Gastrocnemius medialis (tissue), 4 donors: ENCODE measurements at regions not wholly inside any gene's neighbourhood (a gene's known extent, or its start where the extent isn't known, plus 50 kb on each side); places are given as distances from the start of the nearest gene placed in this dataset.

ENCODE experiments used
- ATAC-seq, 2 donors: fragments of 150-250 bp; one replicate each; pipeline ENCODE4 v1.9.1; 2016
- DNase-seq, 2 donors: peaks; one replicate each; pipeline ENCODE4 v3.0.0-alpha.2; 2019
- H3K27ac ChIP-seq, 4 donors: fragments of 200-600 bp; sonication (generic); 1 replicate in 1 of 4; 2 replicates in 3 of 4; pipeline ENCODE4 v1.5.1; 2016 to 2018; ENCODE audit warnings: mild to moderate bottlenecking in 2 of 4, moderate library complexity in 1 of 4
- H3K27me3 ChIP-seq, 3 donors: fragments of 200-600 bp; sonication (generic) in 2 of 3; 1 replicate in 1 of 3; 2 replicates in 2 of 3; pipeline versions ENCODE4 v1.5.1 to v1.6.0; 2016 to 2019; ENCODE audit warnings: mild to moderate bottlenecking in 1 of 3, moderate library complexity in 1 of 3
- H3K36me3 ChIP-seq, 2 donors: fragments of 200-600 bp; sonication (generic) in 1 of 2; one replicate each; pipeline ENCODE4 v1.5.1; 2017 to 2018
- H3K4me1 ChIP-seq, 2 donors: fragments of 200-600 bp; sonication (generic) in 1 of 2; one replicate each; pipeline ENCODE4 v1.5.1; 2016 to 2017; ENCODE audit warnings: mild to moderate bottlenecking in 2 of 2
- H3K4me3 ChIP-seq, 4 donors: fragments of 200-600 bp; sonication (generic) in 3 of 4; 1 replicate in 1 of 4; 2 replicates in 3 of 4; pipeline ENCODE4 v1.5.1; 2016 to 2019; ENCODE audit warnings: mild to moderate bottlenecking in 2 of 4
- H3K9me3 ChIP-seq, 3 donors: fragments of 200-600 bp; sonication (generic) in 2 of 3; 1 replicate in 1 of 3; 2 replicates in 2 of 3; pipeline ENCODE4 v1.5.1; 2016 to 2019
- CTCF ChIP-seq, 5 experiments: fragments of 450-650 bp in 3 of 5; fragments of 200-600 bp in 2 of 5; sonication (generic) in 2 of 5; IDR thresholded peaks in 4 of 5; conservative IDR thresholded peaks in 1 of 5; 1 replicate in 4 of 5; 2 replicates in 1 of 5; pipeline ENCODE4 v1.5.1; 2016 to 2019; ENCODE audit warnings: antibody characterized with exemption in 5 of 5, mild to moderate bottlenecking in 3 of 5, moderate library complexity in 3 of 5
- POLR2A ChIP-seq, 2 donors: fragments of 450-650 bp; IDR thresholded peaks; one replicate each; pipeline ENCODE4 v1.6.1; 2017; ENCODE audit warnings: antibody characterized with exemption in 2 of 2, mild to moderate bottlenecking in 2 of 2, moderate library complexity in 2 of 2
- in situ Hi-C, 4 donors: fragments of 200-750 bp; cut with MboI; loops; one replicate each; pipeline versions ENCODE4 v1.15.0 to v1.8.0; 2017; ENCODE audit warnings: low sequenced_read_pairs in 4 of 4
- intact Hi-C: fragments of 100-400 bp; cut with DNase I; formaldehyde crosslinking; loops from one replicate; pipeline ENCODE4 v1.15.1; 2023; ENCODE audit warnings: low total_unique reads

GRCh38 chr18:5066380-5066977 is 130.6 kb downstream of the AKAIN1 start:
- TF ChIP-seq POLR2A (IDR thresholded peaks at IDR 0.05) (no peak), CTCF (IDR thresholded peaks at IDR 0.05 in 4 of 5, conservative IDR thresholded peaks at IDR 0.05 in 1 of 5) (no peak)
- no peaks in the 10 kb centered on the region for H3K4me1 ChIP-seq
- no peaks in the 10 kb centered on the region for H3K9me3 ChIP-seq
- H3K4me3 ChIP-seq, result no peak overlapping the region
- ATAC-seq (no peak), DNase-seq (no peak)
- no peaks in the 10 kb centered on the region for H3K27me3 ChIP-seq
- intact Hi-C loops, result no loop called here
- no peaks in the 10 kb centered on the region for H3K36me3 ChIP-seq
- in situ Hi-C loops, result loop anchor here in 2 of 4 donors (25.0 kb wide), 1 partner anchor 954 kb away; no protein-coding TSS in a partner anchor
- H3K27ac ChIP-seq, result no peak overlapping the region

DNA sequence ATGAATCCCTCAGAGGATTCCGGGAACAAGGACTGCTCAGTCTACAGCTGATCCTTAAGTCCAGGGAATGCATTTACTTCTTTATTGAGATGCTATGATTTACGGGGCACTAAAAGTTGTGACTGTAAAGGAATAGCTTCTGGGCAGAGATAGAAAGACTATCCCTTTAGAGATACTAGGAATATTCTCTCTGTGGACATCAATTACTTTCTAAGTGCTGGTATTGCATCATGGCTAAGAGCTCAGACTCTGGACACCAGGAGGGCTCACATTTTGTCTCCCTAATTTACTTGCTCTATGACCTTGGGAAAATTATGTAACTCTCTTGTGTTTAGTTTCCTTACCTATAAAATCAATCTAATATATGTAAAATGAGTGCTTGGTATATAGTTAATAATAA is 131.4 kb downstream of the AKAIN1 start:
- no peaks in the 10 kb centered on the region for H3K4me1 ChIP-seq
- in situ Hi-C loops (loop anchor here in 2 of 4 donors (25.0 kb wide), 1 partner anchor 953 kb away; no protein-coding TSS in a partner anchor), intact Hi-C loops (no loop called here)
- no peaks in the 10 kb centered on the region for H3K27me3 ChIP-seq
- no peaks in the 10 kb centered on the region for H3K9me3 ChIP-seq
- H3K27ac ChIP-seq, result no peak overlapping the region
- no peak for ATAC-seq
- H3K36me3 ChIP-seq, result no peaks in the 10 kb centered on the region
- no peak overlapping the region for H3K4me3 ChIP-seq
- no peak for DNase-seq
- TF ChIP-seq POLR2A (IDR thresholded peaks at IDR 0.05) (no peak), CTCF (IDR thresholded peaks at IDR 0.05 in 4 of 5, conservative IDR thresholded peaks at IDR 0.05 in 1 of 5) (no peak)

GRCh38 chr18:5064841-5065370 is 132.2 kb downstream of the AKAIN1 start:
- no peak overlapping the region for H3K27ac ChIP-seq
- ATAC-seq (no peak), DNase-seq (no peak)
- intact Hi-C loops, result no loop called here
- no peaks in the 10 kb centered on the region for H3K9me3 ChIP-seq
- TF ChIP-seq CTCF (IDR thresholded peaks at IDR 0.05 in 4 of 5, conservative IDR thresholded peaks at IDR 0.05 in 1 of 5) (no peak), POLR2A (IDR thresholded peaks at IDR 0.05) (no peak)
- in situ Hi-C loops, result loop anchor here in 2 of 4 donors (25.0 kb wide), 1 partner anchor 953 kb away; no protein-coding TSS in a partner anchor
- no peaks in the 10 kb centered on the region for H3K27me3 ChIP-seq
- H3K4me3 ChIP-seq, result no peak overlapping the region
- no peaks in the 10 kb centered on the region for H3K36me3 ChIP-seq
- H3K4me1 ChIP-seq, result no peaks in the 10 kb centered on the region

DNA sequence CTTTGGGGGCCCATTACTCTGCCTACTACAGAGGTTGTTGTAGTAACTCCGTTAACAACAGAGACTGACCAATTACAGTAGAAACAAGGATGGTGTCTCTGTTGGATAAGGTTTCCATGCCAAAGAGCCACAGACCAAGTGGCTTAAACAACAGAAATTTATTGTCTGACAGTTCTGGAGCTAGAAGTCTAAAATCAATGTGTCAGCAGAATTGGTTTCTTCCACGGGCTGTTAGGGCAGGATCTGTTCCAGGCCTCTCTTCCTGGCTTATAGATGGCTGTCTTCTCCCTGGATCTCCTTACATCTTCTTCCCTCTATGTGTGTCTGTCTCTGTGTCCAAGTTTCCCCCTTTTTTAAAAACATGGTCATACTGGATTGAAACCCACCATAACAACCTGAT is 135.3 kb downstream of the AKAIN1 start:
- intact Hi-C loops, result no loop called here
- Histone ChIP-seq H3K27me3 (no peaks in the 10 kb centered on the region), H3K36me3 (no peaks in the 10 kb centered on the region), H3K4me3 (no peak overlapping the region), H3K4me1 (no peaks in the 10 kb centered on the region), H3K9me3 (no peaks in the 10 kb centered on the region), H3K27ac (no peak overlapping the region)
- ATAC-seq (no peak), DNase-seq (no peak)
- TF ChIP-seq CTCF (IDR thresholded peaks at IDR 0.05 in 4 of 5, conservative IDR thresholded peaks at IDR 0.05 in 1 of 5) (no peak), POLR2A (IDR thresholded peaks at IDR 0.05) (no peak)
- in situ Hi-C loops, result loop anchor here in 2 of 4 donors (25.0 kb wide), 1 partner anchor 949 kb away; no protein-coding TSS in a partner anchor
